NCI-H187 (cell line): ENCODE measurements at regions not wholly inside any gene's neighbourhood (a gene's known extent, or its start where the extent isn't known, plus 50 kb on each side); places are given as distances from the start of the nearest gene placed in this dataset.

ENCODE experiments used
- DNase-seq, 2 experiments: peaks; one replicate each; lab custom pipeline; 2025; lab: John Stamatoyannopoulos, UW

- no peak for DNase-seq
These were observed 667.5 kb downstream of the KCTD8 start for GRCh38 chr4:43781125-43781524.

GRCh38 chr4:43782391-43782790 lies 666.2 kb downstream of the KCTD8 start:
- no peak for DNase-seq

GRCh38 chr4:43816116-43816515 lies 632.5 kb downstream of the KCTD8 start:
- no peak for DNase-seq

- DNase-seq = no peak
These were observed 626.0 kb downstream of the KCTD8 start for GRCh38 chr4:43822621-43823020.

GRCh38 chr4:43835869-43836268 lies 612.7 kb downstream of the KCTD8 start:
- no peak for DNase-seq

- DNase-seq = no peak
These were observed 611.4 kb downstream of the KCTD8 start for GRCh38 chr4:43837171-43837570.

GRCh38 chr4:43837604-43838003 lies 611.0 kb downstream of the KCTD8 start:
- no peak for DNase-seq

- DNase-seq = no peak
These were observed 606.0 kb downstream of the KCTD8 start for GRCh38 chr4:43842594-43842993.

- no peak for DNase-seq
These were observed 605.1 kb downstream of the KCTD8 start for GRCh38 chr4:43843501-43843900.

- no peak for DNase-seq
These were observed 602.5 kb downstream of the KCTD8 start for GRCh38 chr4:43846111-43846587.

GRCh38 chr4:43853565-43854264 lies 594.9 kb downstream of the KCTD8 start:
- DNase-seq = no peak

- DNase-seq = no peak
These were observed 593.3 kb downstream of the KCTD8 start for GRCh38 chr4:43855283-43855682.

- DNase-seq = no peak
These were observed 583.9 kb downstream of the KCTD8 start for GRCh38 chr4:43864616-43865146.

GRCh38 chr4:43867908-43868307 lies 580.7 kb downstream of the KCTD8 start:
- DNase-seq = no peak

GRCh38 chr4:43875655-43876054 lies 573.0 kb downstream of the KCTD8 start:
- DNase-seq = no peak

- no peak for DNase-seq
These were observed 566.1 kb downstream of the KCTD8 start for GRCh38 chr4:43882470-43882869.

- no peak for DNase-seq
These were observed 562.4 kb downstream of the KCTD8 start for GRCh38 chr4:43886196-43886595.

GRCh38 chr4:43898836-43899235 lies 549.8 kb downstream of the KCTD8 start:
- DNase-seq = no peak

- DNase-seq = no peak
These were observed 545.2 kb downstream of the KCTD8 start for GRCh38 chr4:43903456-43903855.

GRCh38 chr4:43918377-43918776 lies 530.2 kb downstream of the KCTD8 start:
- DNase-seq = no peak

GRCh38 chr4:43932448-43932847 lies 516.2 kb downstream of the KCTD8 start:
- no peak for DNase-seq

- DNase-seq = no peak
These were observed 504.6 kb downstream of the KCTD8 start for GRCh38 chr4:43943998-43944397.

GRCh38 chr4:43959976-43960375 lies 488.6 kb downstream of the KCTD8 start:
- DNase-seq = no peak

GRCh38 chr4:43968011-43968410 lies 480.6 kb downstream of the KCTD8 start:
- DNase-seq = no peak
